ENCODE measurements at regions not wholly inside any gene's neighbourhood (a gene's known extent, or its start where the extent isn't known, plus 50 kb on each side); places are given as distances from the start of the nearest gene placed in this dataset.
"Not testable (repeated sequence)": the region's sequence is repeated elsewhere in the genome, so short reads cannot be mapped to it uniquely, and the experiment has no call there.

GRCh38 chr3:106431721-106432120 is 562.9 kb upstream of the CBLB start:
- TF ChIP-seq, protein P1, sequence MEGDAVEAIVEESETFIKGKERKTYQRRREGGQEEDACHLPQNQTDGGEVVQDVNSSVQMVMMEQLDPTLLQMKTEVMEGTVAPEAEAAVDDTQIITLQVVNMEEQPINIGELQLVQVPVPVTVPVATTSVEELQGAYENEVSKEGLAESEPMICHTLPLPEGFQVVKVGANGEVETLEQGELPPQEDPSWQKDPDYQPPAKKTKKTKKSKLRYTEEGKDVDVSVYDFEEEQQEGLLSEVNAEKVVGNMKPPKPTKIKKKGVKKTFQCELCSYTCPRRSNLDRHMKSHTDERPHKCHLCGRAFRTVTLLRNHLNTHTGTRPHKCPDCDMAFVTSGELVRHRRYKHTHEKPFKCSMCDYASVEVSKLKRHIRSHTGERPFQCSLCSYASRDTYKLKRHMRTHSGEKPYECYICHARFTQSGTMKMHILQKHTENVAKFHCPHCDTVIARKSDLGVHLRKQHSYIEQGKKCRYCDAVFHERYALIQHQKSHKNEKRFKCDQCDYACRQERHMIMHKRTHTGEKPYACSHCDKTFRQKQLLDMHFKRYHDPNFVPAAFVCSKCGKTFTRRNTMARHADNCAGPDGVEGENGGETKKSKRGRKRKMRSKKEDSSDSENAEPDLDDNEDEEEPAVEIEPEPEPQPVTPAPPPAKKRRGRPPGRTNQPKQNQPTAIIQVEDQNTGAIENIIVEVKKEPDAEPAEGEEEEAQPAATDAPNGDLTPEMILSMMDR (IDR thresholded peaks at IDR 0.05), result no peak
- TF ChIP-seq ZFX (IDR thresholded peaks at IDR 0.05; ENCODE audit: borderline replicate concordance), result no peak
- H3K27ac ChIP-seq, result no peak overlapping the region

GRCh38 chr3:106435899-106436453 is 567.2 kb upstream of the CBLB start:
- no peak for TF ChIP-seq ZFX (IDR thresholded peaks at IDR 0.05; ENCODE audit: borderline replicate concordance)
- H3K27ac ChIP-seq, result no peak overlapping the region

DNA sequence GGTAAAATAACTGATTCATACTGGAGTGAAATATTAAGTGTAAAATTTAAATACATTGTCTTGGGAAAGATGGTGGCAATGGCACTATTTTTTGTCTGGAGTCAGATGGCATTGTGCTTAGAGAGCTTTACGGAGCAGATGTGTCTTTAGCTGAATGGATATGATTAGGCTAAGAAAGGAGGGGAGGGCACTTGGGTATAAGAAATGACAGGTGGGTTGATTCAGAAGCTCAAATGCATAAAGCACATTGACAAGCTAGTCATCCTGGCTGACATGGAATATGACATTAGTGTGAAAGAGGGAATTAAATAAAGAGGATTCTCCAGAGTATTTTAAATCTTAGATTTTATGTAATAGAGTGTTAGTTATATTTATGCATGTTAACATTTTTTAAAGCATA is 570.1 kb upstream of the CBLB start:
- no peak for TF ChIP-seq ZFX (IDR thresholded peaks at IDR 0.05; ENCODE audit: borderline replicate concordance)
- TF ChIP-seq, protein P1 (IDR thresholded peaks at IDR 0.05), result no peak
- H3K27ac ChIP-seq, result no peak overlapping the region

- no peak overlapping the region for H3K27ac ChIP-seq
- TF ChIP-seq, protein P1 (IDR thresholded peaks at IDR 0.05), result no peak
- TF ChIP-seq ZFX (IDR thresholded peaks at IDR 0.05; ENCODE audit: borderline replicate concordance), result no peak
These were observed 571.9 kb upstream of the CBLB start for GRCh38 chr3:106440672-106441071.

DNA sequence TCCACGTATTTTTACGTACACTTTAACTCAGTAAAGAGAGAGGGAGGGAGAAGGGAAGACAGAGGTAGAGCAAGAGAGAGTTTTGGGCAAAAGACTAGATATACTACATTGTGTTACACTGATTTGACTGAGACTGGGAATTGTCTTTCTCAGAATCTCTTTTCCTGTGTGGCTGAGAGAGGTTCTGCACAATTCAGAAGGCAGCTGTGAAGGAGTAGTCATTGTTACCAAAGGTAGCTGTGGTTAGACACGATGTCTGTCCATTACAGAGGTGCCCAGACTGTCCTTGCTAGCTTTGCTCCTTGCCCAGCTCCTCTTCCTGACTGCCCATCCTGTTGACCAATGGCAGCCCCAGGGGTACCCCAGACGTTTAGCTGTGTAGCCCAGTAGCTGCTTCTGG is 577.5 kb upstream of the CBLB start:
- no peak for TF ChIP-seq ZFX (IDR thresholded peaks at IDR 0.05; ENCODE audit: borderline replicate concordance)
- TF ChIP-seq, protein P1 (IDR thresholded peaks at IDR 0.05), result no peak
- no peak overlapping the region for H3K27ac ChIP-seq

GRCh38 chr3:106447723-106448301 is 579.0 kb upstream of the CBLB start:
- H3K27ac ChIP-seq, result no peak overlapping the region
- TF ChIP-seq, protein P1 (IDR thresholded peaks at IDR 0.05), result no peak
- TF ChIP-seq ZFX (IDR thresholded peaks at IDR 0.05; ENCODE audit: borderline replicate concordance), result no peak

- H3K27ac ChIP-seq, result not testable (repeated sequence)
These were observed 579.7 kb upstream of the CBLB start for GRCh38 chr3:106448372-106448966.

- H3K27ac ChIP-seq, result no peak overlapping the region
- no peak for TF ChIP-seq ZFX (IDR thresholded peaks at IDR 0.05; ENCODE audit: borderline replicate concordance)
- TF ChIP-seq, protein P1 (IDR thresholded peaks at IDR 0.05), result no peak
These were observed 583.3 kb upstream of the CBLB start for GRCh38 chr3:106452096-106452495.

Measured in 22Rv1 (cell line).